ENCODE measurements at regions not wholly inside any gene's neighbourhood (a gene's known extent, or its start where the extent isn't known, plus 50 kb on each side); places are given as distances from the start of the nearest gene placed in this dataset.

DNA sequence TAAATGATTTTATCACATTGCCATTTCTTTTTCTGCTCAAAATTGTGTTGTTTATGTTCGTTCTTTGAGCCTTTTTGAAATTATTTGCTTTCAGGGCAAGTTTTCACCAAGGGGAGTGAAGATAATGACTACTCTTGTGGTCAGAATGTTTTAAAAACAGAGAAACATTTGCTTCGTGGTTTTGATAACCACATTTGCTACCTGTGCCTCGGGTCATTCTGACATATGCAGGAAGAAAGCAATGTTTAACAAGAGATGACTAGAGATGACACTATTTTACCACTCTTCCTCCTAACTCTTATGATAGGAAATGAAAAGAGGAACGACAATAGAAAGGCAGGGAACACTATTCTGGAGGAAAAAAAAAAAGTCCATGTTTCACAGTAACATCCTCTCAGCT lies 1496.5 kb upstream of the GOT2 start:
- FAIRE-seq = no peak
- intact Hi-C loops (cut with DNase I) = no loop called here
- Histone ChIP-seq H3K9me3 (ENCODE audit: control insufficient read depth in 2 of 3, insufficient read depth in 1 of 3, low read length in 3 of 3) (peaks cover 0 to 3% (median 0%) of the 10 kb centered on the region in 3 donors), H3K4me1 (ENCODE audit: control insufficient read depth in 2 of 3, insufficient read depth in 2 of 3, low read depth in 1 of 3, low read length in 3 of 3) (no peaks in the 10 kb centered on the region), H3K36me3 (ENCODE audit: control insufficient read depth in 2 of 3, insufficient read depth in 3 of 3, low read length in 3 of 3) (no peaks in the 10 kb centered on the region), H3K4me3 (ENCODE audit: low read length in 3 of 3) (no peak overlapping the region), H3K27ac (ENCODE audit: low read depth in 2 of 2, low read length in 2 of 2) (no peak overlapping the region), H3K27me3 (ENCODE audit: control insufficient read depth, insufficient read depth, low read length) (no peaks in the 10 kb centered on the region), H3K9ac (ENCODE audit: low read length in 3 of 3) (no peak overlapping the region)
- TF ChIP-seq CTCF (IDR thresholded peaks at IDR 0.05; ENCODE audit: borderline replicate concordance, extremely low read depth, insufficient read depth) = no peak
- DNase-seq = no peak

DNA sequence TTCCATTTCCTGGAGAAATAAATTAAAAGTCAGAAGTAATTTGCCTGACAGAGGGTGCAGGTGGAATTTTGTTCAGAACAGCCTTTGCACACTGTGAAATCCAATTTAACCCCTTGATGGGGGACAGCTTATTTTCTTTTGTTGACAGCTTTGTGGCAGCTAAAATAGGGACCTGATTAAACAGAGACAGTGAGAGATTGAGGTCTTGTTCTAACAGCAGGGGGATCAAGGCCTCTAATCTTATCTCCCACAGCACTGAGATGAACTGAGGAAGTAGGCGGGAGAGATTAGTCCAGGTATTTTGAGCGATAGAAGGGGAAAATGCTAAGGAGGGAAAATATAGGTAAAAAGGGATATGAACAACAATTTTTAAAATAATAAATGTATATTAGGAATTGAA lies 1491.4 kb upstream of the GOT2 start:
- H3K36me3 ChIP-seq (ENCODE audit: control insufficient read depth in 2 of 3, insufficient read depth in 3 of 3, low read length in 3 of 3) = no peaks in the 10 kb centered on the region
- H3K27me3 ChIP-seq (ENCODE audit: control insufficient read depth, insufficient read depth, low read length) = no peaks in the 10 kb centered on the region
- no peak overlapping the region for H3K9ac ChIP-seq (ENCODE audit: low read length in 3 of 3)
- no peak for DNase-seq
- intact Hi-C loops (cut with DNase I) = no loop called here
- no peaks in the 10 kb centered on the region for H3K4me1 ChIP-seq (ENCODE audit: control insufficient read depth in 2 of 3, insufficient read depth in 2 of 3, low read depth in 1 of 3, low read length in 3 of 3)
- H3K4me3 ChIP-seq (ENCODE audit: low read length in 3 of 3) = no peak overlapping the region
- no peak for TF ChIP-seq CTCF (IDR thresholded peaks at IDR 0.05; ENCODE audit: borderline replicate concordance, extremely low read depth, insufficient read depth)
- FAIRE-seq = no peak
- H3K27ac ChIP-seq (ENCODE audit: low read depth in 2 of 2, low read length in 2 of 2) = no peak overlapping the region
- peaks cover 0 to under 1% (median 0%) of the 10 kb centered on the region in 3 donors for H3K9me3 ChIP-seq (ENCODE audit: control insufficient read depth in 2 of 3, insufficient read depth in 1 of 3, low read length in 3 of 3)

GRCh38 chr16:60217787-60218186 lies 1483.7 kb upstream of the GOT2 start:
- no peak for FAIRE-seq
- Histone ChIP-seq H3K27me3 (ENCODE audit: control insufficient read depth, insufficient read depth, low read length) (no peaks in the 10 kb centered on the region), H3K9ac (ENCODE audit: low read length in 3 of 3) (no peak overlapping the region), H3K27ac (ENCODE audit: low read depth in 2 of 2, low read length in 2 of 2) (no peak overlapping the region), H3K36me3 (ENCODE audit: control insufficient read depth in 2 of 3, insufficient read depth in 3 of 3, low read length in 3 of 3) (no peaks in the 10 kb centered on the region), H3K9me3 (ENCODE audit: control insufficient read depth in 2 of 3, insufficient read depth in 1 of 3, low read length in 3 of 3) (peaks cover 0 to 4% (median 0%) of the 10 kb centered on the region in 3 donors), H3K4me3 (ENCODE audit: low read length in 3 of 3) (no peak overlapping the region), H3K4me1 (ENCODE audit: control insufficient read depth in 2 of 3, insufficient read depth in 2 of 3, low read depth in 1 of 3, low read length in 3 of 3) (no peaks in the 10 kb centered on the region)
- no peak for DNase-seq
- TF ChIP-seq CTCF (IDR thresholded peaks at IDR 0.05; ENCODE audit: borderline replicate concordance, extremely low read depth, insufficient read depth) = no peak
- intact Hi-C loops (cut with DNase I) = no loop called here

DNA sequence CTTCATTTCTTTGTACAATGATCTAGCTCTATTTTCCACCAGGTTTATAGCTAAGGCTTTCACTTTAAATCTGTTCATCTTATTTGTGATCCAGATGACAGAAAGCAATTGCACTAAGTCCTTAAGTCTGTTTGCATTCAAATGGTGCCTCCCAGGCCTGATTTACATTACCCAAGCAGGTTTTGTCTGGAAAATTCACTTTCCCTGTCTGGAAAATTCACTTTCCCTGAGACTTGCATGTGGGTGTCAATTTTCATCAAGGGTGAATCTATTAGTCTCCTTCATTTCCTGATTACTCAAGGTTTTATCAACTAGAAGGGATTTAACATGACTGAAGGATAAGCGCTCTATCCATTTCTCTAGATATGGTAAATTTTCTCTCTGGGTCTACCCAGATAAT lies 1480.2 kb upstream of the GOT2 start:
- H3K27ac ChIP-seq (ENCODE audit: low read depth in 2 of 2, low read length in 2 of 2) = no peak overlapping the region
- H3K27me3 ChIP-seq (ENCODE audit: control insufficient read depth, insufficient read depth, low read length) = no peaks in the 10 kb centered on the region
- no peak for TF ChIP-seq CTCF (IDR thresholded peaks at IDR 0.05; ENCODE audit: borderline replicate concordance, extremely low read depth, insufficient read depth)
- H3K9ac ChIP-seq (ENCODE audit: low read length in 3 of 3) = no peak overlapping the region
- FAIRE-seq (no peak), DNase-seq (no peak)
- H3K4me3 ChIP-seq (ENCODE audit: low read length in 3 of 3) = no peak overlapping the region
- intact Hi-C loops (cut with DNase I) = no loop called here
- H3K9me3 ChIP-seq (ENCODE audit: control insufficient read depth in 2 of 3, insufficient read depth in 1 of 3, low read length in 3 of 3) = no peaks in the 10 kb centered on the region
- no peaks in the 10 kb centered on the region for H3K4me1 ChIP-seq (ENCODE audit: control insufficient read depth in 2 of 3, insufficient read depth in 2 of 3, low read depth in 1 of 3, low read length in 3 of 3)
- H3K36me3 ChIP-seq (ENCODE audit: control insufficient read depth in 2 of 3, insufficient read depth in 3 of 3, low read length in 3 of 3) = no peaks in the 10 kb centered on the region

Data from kidney (tissue), 13 donors.